K562 (cell line): ENCODE measurements at regions not wholly inside any gene's neighbourhood (a gene's known extent, or its start where the extent isn't known, plus 50 kb on each side); places are given as distances from the start of the nearest gene placed in this dataset.

Source experiments
- CREBBP ChIP-seq: IDR thresholded peaks from one replicate; pipeline ENCODE4 v1.6.1; 2012; ENCODE audit warnings: low read depth, mild to moderate bottlenecking, control low read depth, inconsistent platforms, low read length
- ELF1 ChIP-seq: fragments of 200-800 bp; sonication (Bioruptor generic); IDR thresholded peaks from 2 replicates; pipeline ENCODE4 v1.6.1; 2016; ENCODE audit warnings: missing genetic modification characterization, missing compliant biosample characterization
- EP400 ChIP-seq: fragments of 450-650 bp; IDR thresholded peaks from 2 replicates; pipeline ENCODE4 v1.6.1; 2017; ENCODE audit warnings: antibody characterized with exemption, mild to moderate bottlenecking, moderate library complexity
- GABPA ChIP-seq: fragments of 200-800 bp; sonication (Bioruptor generic); conservative IDR thresholded peaks from 2 replicates; pipeline ENCODE4 v1.6.1; 2016; ENCODE audit warnings: low read depth, missing genetic modification characterization, missing compliant biosample characterization
- GTF2F1 ChIP-seq: IDR thresholded peaks from 2 replicates; pipeline ENCODE4 v1.6.1; 2011; ENCODE audit warnings: low read depth, low read length, improper control_type of control experiment
- HDGF ChIP-seq: fragments of 450-650 bp; IDR thresholded peaks from 2 replicates; pipeline ENCODE4 v1.6.1; 2016
- KAT8 ChIP-seq: fragments of 450-650 bp; IDR thresholded peaks from 2 replicates; pipeline ENCODE4 v1.6.1; 2016; ENCODE audit warnings: low read depth, mild to moderate bottlenecking
- KDM2B ChIP-seq: fragments of 250-450 bp; sonication (Bioruptor Pico); IDR thresholded peaks from 2 replicates; pipeline ENCODE4 v1.8.0; 2021; ENCODE audit warnings: mild to moderate bottlenecking, moderate library complexity
- MYNN ChIP-seq, 2 experiments: sonication (generic); formaldehyde crosslinking in 1 of 2; IDR thresholded peaks; 2 replicates each; pipeline versions ENCODE4 v1.5.0 to v1.6.1; 2016 to 2020; ENCODE audit warnings: antibody characterized with exemption in 1 of 2, missing genetic modification reagents in 1 of 2
- NCOA1 ChIP-seq: fragments of 450-650 bp; IDR thresholded peaks from 2 replicates; pipeline ENCODE4 v1.6.1; 2016; ENCODE audit warnings: low read depth
- POLR2H ChIP-seq: IDR thresholded peaks from 2 replicates; pipeline ENCODE4 v1.6.1; 2016; ENCODE audit warnings: missing genetic modification characterization, low read depth, mild to moderate bottlenecking, control low read depth, missing compliant biosample characterization, moderate library complexity
- POU5F1 ChIP-seq: fragments of 150-350 bp; IDR thresholded peaks from 2 replicates; pipeline ENCODE4 v1.6.1; 2014; ENCODE audit warnings: borderline replicate concordance, low read length, low read depth, mild to moderate bottlenecking; ENCODE audit not compliant: partially characterized antibody
- SOX6 ChIP-seq: fragments of 450-650 bp; IDR thresholded peaks from 2 replicates; pipeline ENCODE4 v1.6.1; 2014; ENCODE audit warnings: mild to moderate bottlenecking
- TAF7 ChIP-seq: fragments of 450-650 bp; IDR thresholded peaks from 2 replicates; pipeline ENCODE4 v1.6.1; 2016; ENCODE audit warnings: missing genetic modification characterization, missing compliant biosample characterization
- TCF3 ChIP-seq: sonication (generic); formaldehyde crosslinking; IDR thresholded peaks from 2 replicates; pipeline ENCODE4 v1.4.0; 2020; ENCODE audit warnings: mild to moderate bottlenecking, missing genetic modification reagents
- TRIM24 ChIP-seq, 2 experiments: fragments of 450-650 bp; IDR thresholded peaks; 2 replicates each; pipeline ENCODE4 v1.6.1; 2016
- ZFP36 ChIP-seq: fragments of 150-350 bp; IDR thresholded peaks from 2 replicates; pipeline ENCODE4 v1.6.1; 2018; ENCODE audit warnings: low read length, low read depth; ENCODE audit not compliant: partially characterized antibody
- ZNF76 ChIP-seq: fragments of 250-450 bp; sonication (Bioruptor Pico); IDR thresholded peaks from 2 replicates; pipeline ENCODE4 v1.4.0; 2020; ENCODE audit warnings: mild to moderate bottlenecking, moderate library complexity, borderline replicate concordance
- ZNF766 ChIP-seq: fragments of 200-800 bp; sonication (Bioruptor generic); conservative IDR thresholded peaks from 2 replicates; pipeline ENCODE4 v1.6.1; 2016; ENCODE audit warnings: missing genetic modification characterization, missing compliant biosample characterization
- TF ChIP-seq, protein P1 (sequence below): fragments of 450-650 bp; conservative IDR thresholded peaks from 2 replicates; pipeline ENCODE4 v1.6.1; 2016; ENCODE audit warnings: missing genetic modification characterization, low read depth, mild to moderate bottlenecking, missing compliant biosample characterization, moderate library complexity
- TF ChIP-seq, protein P2 (sequence below): fragments of 450-650 bp; IDR thresholded peaks from one replicate; pipeline ENCODE4 v1.6.1; 2018; ENCODE audit warnings: mild to moderate bottlenecking, moderate library complexity; ENCODE audit not compliant: partially characterized antibody
- TF ChIP-seq, protein P3 (sequence below): fragments of 200-800 bp; sonication (Bioruptor generic); IDR thresholded peaks from 2 replicates; pipeline ENCODE4 v1.6.1; 2017; ENCODE audit warnings: missing genetic modification characterization, missing compliant biosample characterization
- TF ChIP-seq, protein P4 (sequence below): sonication (generic); formaldehyde crosslinking; IDR thresholded peaks from 2 replicates; pipeline ENCODE4 v1.8.0; 2022; ENCODE audit warnings: missing genetic modification reagents, mild to moderate bottlenecking, borderline replicate concordance

DNA sequence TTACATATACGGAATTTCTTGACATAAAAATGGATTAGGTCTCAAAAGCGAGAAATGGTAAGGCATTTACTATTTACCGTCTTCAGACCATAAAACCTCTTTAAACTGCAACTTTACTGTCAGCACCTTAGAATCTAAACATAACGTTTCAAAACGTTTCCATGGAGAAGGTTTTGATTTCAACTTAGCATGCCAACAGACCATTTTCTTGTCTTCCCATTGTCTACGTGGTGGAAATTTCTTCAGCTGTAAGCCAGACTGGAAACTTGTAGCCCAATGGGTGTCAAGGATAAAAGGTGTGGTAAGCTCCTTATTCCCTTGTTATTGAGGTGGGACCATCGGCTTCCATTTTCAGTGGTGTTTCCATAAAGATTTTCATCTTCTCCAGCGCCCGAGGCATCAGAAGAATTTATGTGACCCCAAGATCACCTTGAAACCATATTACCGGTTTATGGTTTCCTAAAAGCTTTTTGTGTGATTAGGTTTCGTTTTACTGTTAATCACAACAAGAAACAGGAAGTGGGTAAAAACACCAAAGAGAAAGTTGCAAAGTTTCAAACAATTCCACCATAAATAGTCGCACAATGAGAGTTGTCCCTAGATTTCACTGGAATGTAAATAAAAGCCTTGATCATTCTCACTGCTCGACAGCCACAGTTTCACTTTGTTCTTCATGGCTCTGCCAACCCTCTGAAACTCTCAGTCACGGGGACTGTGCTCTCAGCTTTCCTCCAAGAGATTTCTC, 63.0 kb upstream of the CD2AP start (continued):
- TF ChIP-seq POLR2H (tag), result 0 out of 2 replicates have a peak, but pooled peaks have one; percentile 17
- TF ChIP-seq NCOA1, result no peak
- TF ChIP-seq TCF3 (CRISPR knock-in tag), result no peak
- no peak for TF ChIP-seq POU5F1
- TF ChIP-seq SOX6, result 0 out of 2 replicates have a peak, but pooled peaks have one; percentile 7
- no peak for TF ChIP-seq HDGF
- 0 out of 2 replicates have a peak, but pooled peaks have one; percentile 27 for TF ChIP-seq KAT8
- TF ChIP-seq EP400, result peak; percentile 37
- no peak for TF ChIP-seq ZNF76 (CRISPR knock-in tag)
- TF ChIP-seq, protein P1, sequence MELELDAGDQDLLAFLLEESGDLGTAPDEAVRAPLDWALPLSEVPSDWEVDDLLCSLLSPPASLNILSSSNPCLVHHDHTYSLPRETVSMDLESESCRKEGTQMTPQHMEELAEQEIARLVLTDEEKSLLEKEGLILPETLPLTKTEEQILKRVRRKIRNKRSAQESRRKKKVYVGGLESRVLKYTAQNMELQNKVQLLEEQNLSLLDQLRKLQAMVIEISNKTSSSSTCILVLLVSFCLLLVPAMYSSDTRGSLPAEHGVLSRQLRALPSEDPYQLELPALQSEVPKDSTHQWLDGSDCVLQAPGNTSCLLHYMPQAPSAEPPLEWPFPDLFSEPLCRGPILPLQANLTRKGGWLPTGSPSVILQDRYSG (tag), result peak; percentile 34; the same call in 1 of the 2 replicates
- TF ChIP-seq GABPA (tag), result peak; percentile 55
- TF ChIP-seq CREBBP, result no peak
- 0 out of 2 replicates have a peak, but pooled peaks have one; percentile 57 for TF ChIP-seq ELF1 (tag)
- no peak for TF ChIP-seq KDM2B (CRISPR knock-in tag)
- TF ChIP-seq, protein P2, sequence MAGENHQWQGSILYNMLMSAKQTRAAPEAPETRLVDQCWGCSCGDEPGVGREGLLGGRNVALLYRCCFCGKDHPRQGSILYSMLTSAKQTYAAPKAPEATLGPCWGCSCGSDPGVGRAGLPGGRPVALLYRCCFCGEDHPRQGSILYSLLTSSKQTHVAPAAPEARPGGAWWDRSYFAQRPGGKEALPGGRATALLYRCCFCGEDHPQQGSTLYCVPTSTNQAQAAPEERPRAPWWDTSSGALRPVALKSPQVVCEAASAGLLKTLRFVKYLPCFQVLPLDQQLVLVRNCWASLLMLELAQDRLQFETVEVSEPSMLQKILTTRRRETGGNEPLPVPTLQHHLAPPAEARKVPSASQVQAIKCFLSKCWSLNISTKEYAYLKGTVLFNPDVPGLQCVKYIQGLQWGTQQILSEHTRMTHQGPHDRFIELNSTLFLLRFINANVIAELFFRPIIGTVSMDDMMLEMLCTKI, result no peak
- TF ChIP-seq, protein P3, sequence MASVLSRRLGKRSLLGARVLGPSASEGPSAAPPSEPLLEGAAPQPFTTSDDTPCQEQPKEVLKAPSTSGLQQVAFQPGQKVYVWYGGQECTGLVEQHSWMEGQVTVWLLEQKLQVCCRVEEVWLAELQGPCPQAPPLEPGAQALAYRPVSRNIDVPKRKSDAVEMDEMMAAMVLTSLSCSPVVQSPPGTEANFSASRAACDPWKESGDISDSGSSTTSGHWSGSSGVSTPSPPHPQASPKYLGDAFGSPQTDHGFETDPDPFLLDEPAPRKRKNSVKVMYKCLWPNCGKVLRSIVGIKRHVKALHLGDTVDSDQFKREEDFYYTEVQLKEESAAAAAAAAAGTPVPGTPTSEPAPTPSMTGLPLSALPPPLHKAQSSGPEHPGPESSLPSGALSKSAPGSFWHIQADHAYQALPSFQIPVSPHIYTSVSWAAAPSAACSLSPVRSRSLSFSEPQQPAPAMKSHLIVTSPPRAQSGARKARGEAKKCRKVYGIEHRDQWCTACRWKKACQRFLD (CRISPR knock-in tag), result 0 out of 2 replicates have a peak, but pooled peaks have one; percentile 37
- TF ChIP-seq ZNF766, result 0 out of 2 replicates have a peak, but pooled peaks have one; percentile 41
- TF ChIP-seq MYNN (IDR thresholded peaks at IDR 0.05), result no peak
- TF ChIP-seq MYNN (CRISPR knock-in tag; IDR thresholded peaks at IDR 0.05), result no peak
- TF ChIP-seq GTF2F1, result no peak
- no peak for TF ChIP-seq TRIM24 (IDR thresholded peaks at IDR 0.05)
- TF ChIP-seq, protein P4, sequence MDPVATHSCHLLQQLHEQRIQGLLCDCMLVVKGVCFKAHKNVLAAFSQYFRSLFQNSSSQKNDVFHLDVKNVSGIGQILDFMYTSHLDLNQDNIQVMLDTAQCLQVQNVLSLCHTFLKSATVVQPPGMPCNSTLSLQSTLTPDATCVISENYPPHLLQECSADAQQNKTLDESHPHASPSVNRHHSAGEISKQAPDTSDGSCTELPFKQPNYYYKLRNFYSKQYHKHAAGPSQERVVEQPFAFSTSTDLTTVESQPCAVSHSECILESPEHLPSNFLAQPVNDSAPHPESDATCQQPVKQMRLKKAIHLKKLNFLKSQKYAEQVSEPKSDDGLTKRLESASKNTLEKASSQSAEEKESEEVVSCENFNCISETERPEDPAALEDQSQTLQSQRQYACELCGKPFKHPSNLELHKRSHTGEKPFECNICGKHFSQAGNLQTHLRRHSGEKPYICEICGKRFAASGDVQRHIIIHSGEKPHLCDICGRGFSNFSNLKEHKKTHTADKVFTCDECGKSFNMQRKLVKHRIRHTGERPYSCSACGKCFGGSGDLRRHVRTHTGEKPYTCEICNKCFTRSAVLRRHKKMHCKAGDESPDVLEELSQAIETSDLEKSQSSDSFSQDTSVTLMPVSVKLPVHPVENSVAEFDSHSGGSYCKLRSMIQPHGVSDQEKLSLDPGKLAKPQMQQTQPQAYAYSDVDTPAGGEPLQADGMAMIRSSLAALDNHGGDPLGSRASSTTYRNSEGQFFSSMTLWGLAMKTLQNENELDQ (CRISPR knock-in tag), result no peak
- no peak for TF ChIP-seq ZFP36
- TF ChIP-seq TAF7 (tag), result peak; percentile 35; the same call in 1 of the 2 replicates
